ENCODE measurements at regions not wholly inside any gene's neighbourhood (a gene's known extent, or its start where the extent isn't known, plus 50 kb on each side); places are given as distances from the start of the nearest gene placed in this dataset.

GRCh38 chr18:47735041-47735702 lies 195.3 kb downstream of the SMAD2 start:
- Histone ChIP-seq H4K20me1 (ENCODE audit: insufficient read depth, low read length) (no peaks in the 10 kb centered on the region), H3K27ac (ENCODE audit: low read depth, low read length, poor library complexity, severe bottlenecking) (no peak overlapping the region), H2AFZ (ENCODE audit: low read length) (no peak overlapping the region), H3K9ac (ENCODE audit: low read length) (no peak overlapping the region), H3K4me3 (ENCODE audit: low read depth, low read length, poor library complexity, severe bottlenecking) (no peak overlapping the region), H3K9me2 (ENCODE audit: low read depth, low read length) (no peaks in the 10 kb centered on the region), H3K79me2 (ENCODE audit: insufficient read depth, low read length) (no peaks in the 10 kb centered on the region), H3K4me2 (ENCODE audit: low read length) (no peak overlapping the region), H3K27me3 (ENCODE audit: insufficient read depth, low read length) (no peaks in the 10 kb centered on the region), H3K9me3 (ENCODE audit: low read length) (no peaks in the 10 kb centered on the region), H3K4me1 (ENCODE audit: insufficient read depth, low read length, severe bottlenecking) (no peaks in the 10 kb centered on the region), H3F3A (ENCODE audit: insufficient read depth, low read length) (no peaks in the 10 kb centered on the region), H3K36me3 (ENCODE audit: insufficient read depth, low read length) (no peaks in the 10 kb centered on the region)
- no peak for TF ChIP-seq EZH2 (IDR thresholded peaks at IDR 0.05; ENCODE audit: borderline replicate concordance, low read length)
- no peak for TF ChIP-seq CTCF (IDR thresholded peaks at IDR 0.05; ENCODE audit: low read length)

- Histone ChIP-seq H3K4me3 (ENCODE audit: low read depth, low read length, poor library complexity, severe bottlenecking) (no peak overlapping the region), H3K9ac (ENCODE audit: low read length) (no peak overlapping the region), H3K4me1 (ENCODE audit: insufficient read depth, low read length, severe bottlenecking) (no peaks in the 10 kb centered on the region), H4K20me1 (ENCODE audit: insufficient read depth, low read length) (no peaks in the 10 kb centered on the region), H3K4me2 (ENCODE audit: low read length) (no peak overlapping the region), H3K9me2 (ENCODE audit: low read depth, low read length) (no peaks in the 10 kb centered on the region), H3K9me3 (ENCODE audit: low read length) (no peaks in the 10 kb centered on the region), H2AFZ (ENCODE audit: low read length) (no peak overlapping the region), H3K27ac (ENCODE audit: low read depth, low read length, poor library complexity, severe bottlenecking) (no peak overlapping the region), H3K36me3 (ENCODE audit: insufficient read depth, low read length) (no peaks in the 10 kb centered on the region), H3F3A (ENCODE audit: insufficient read depth, low read length) (no peaks in the 10 kb centered on the region), H3K27me3 (ENCODE audit: insufficient read depth, low read length) (no peaks in the 10 kb centered on the region), H3K79me2 (ENCODE audit: insufficient read depth, low read length) (no peaks in the 10 kb centered on the region)
- TF ChIP-seq EZH2 (IDR thresholded peaks at IDR 0.05; ENCODE audit: borderline replicate concordance, low read length) (no peak), CTCF (IDR thresholded peaks at IDR 0.05; ENCODE audit: low read length) (no peak)
Observed at GRCh38 chr18:47731276-47731675, 199.2 kb downstream of the SMAD2 start.

- Histone ChIP-seq H3K79me2 (ENCODE audit: insufficient read depth, low read length) (no peaks in the 10 kb centered on the region), H3K27ac (ENCODE audit: low read depth, low read length, poor library complexity, severe bottlenecking) (no peak overlapping the region), H3F3A (ENCODE audit: insufficient read depth, low read length) (no peaks in the 10 kb centered on the region), H3K36me3 (ENCODE audit: insufficient read depth, low read length) (no peaks in the 10 kb centered on the region), H3K9me3 (ENCODE audit: low read length) (no peaks in the 10 kb centered on the region), H3K4me2 (ENCODE audit: low read length) (no peak overlapping the region), H3K4me3 (ENCODE audit: low read depth, low read length, poor library complexity, severe bottlenecking) (no peak overlapping the region), H3K9ac (ENCODE audit: low read length) (no peak overlapping the region), H4K20me1 (ENCODE audit: insufficient read depth, low read length) (no peaks in the 10 kb centered on the region), H3K27me3 (ENCODE audit: insufficient read depth, low read length) (no peaks in the 10 kb centered on the region), H2AFZ (ENCODE audit: low read length) (no peak overlapping the region), H3K4me1 (ENCODE audit: insufficient read depth, low read length, severe bottlenecking) (no peaks in the 10 kb centered on the region), H3K9me2 (ENCODE audit: low read depth, low read length) (no peaks in the 10 kb centered on the region)
- TF ChIP-seq EZH2 (IDR thresholded peaks at IDR 0.05; ENCODE audit: borderline replicate concordance, low read length), result no peak
- TF ChIP-seq CTCF (IDR thresholded peaks at IDR 0.05; ENCODE audit: low read length), result no peak
Observed at GRCh38 chr18:47730795-47731194, 199.7 kb downstream of the SMAD2 start.

Measured in OCI-LY1 (cell line).